ENCODE measurements at regions not wholly inside any gene's neighbourhood (a gene's known extent, or its start where the extent isn't known, plus 50 kb on each side); places are given as distances from the start of the nearest gene placed in this dataset.

DNA sequence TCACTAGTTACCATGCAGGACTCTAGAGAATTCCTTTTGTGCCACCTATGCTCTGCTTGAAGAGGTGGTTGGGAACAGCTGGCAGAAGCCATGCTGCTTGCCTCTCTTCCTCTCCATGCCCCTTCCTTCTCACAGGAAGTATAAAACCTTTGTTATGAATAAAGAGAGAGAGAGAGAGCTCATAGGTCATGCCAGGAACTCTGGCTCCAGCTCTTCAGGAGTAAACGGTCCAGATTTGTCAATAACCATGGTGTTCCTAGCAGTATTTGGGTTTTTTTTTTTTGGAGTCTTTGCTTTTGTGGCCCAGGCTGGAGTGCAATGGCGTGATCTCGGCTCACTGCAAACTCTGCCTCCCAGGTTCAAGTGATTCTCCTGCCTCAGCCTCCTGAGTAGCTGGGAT is 97.7 kb upstream of the SLC4A7 start:
- POLR2A ChIA-PET, result no interaction called here
- no peak for ATAC-seq
- H3K9ac ChIP-seq (ENCODE audit: insufficient read depth in 1 of 2, low read depth in 2 of 2, low read length in 2 of 2), result no peak overlapping the region
- in situ Hi-C loops (cut with MboI), result no loop called here
- WGBS (ENCODE audit: insufficient coverage, low coverage, missing lambda C conversion rate), result 11% methylated on average over 1 of the region's 3 CpGs
- H3K4me3 ChIP-seq, result no peak overlapping the region
- no peak overlapping the region for H3K27ac ChIP-seq (ENCODE audit: extremely low read depth, low read depth, low read length)
- no peak overlapping the region for H2AFZ ChIP-seq (ENCODE audit: low read depth, low read length)
- no TSS peak for BruUV-seq (replicated peaks)
- CTCF ChIA-PET (ENCODE audit: low intra/inter-chr PET ratio), result no interaction called here
- no peaks in the 10 kb centered on the region for H3K79me2 ChIP-seq (ENCODE audit: control insufficient read depth, insufficient read depth, low read length)
- no peaks in the 10 kb centered on the region for H3K36me3 ChIP-seq (ENCODE audit: control insufficient read depth, insufficient read depth, low read length)
- no peak overlapping the region for H3K4me2 ChIP-seq (ENCODE audit: insufficient read depth, low read length)
- no peaks in the 10 kb centered on the region for H3K27me3 ChIP-seq (ENCODE audit: control insufficient read depth in 2 of 2, insufficient read depth in 2 of 2, low read length in 2 of 2)
- no peaks in the 10 kb centered on the region for H4K20me1 ChIP-seq (replicated peaks; ENCODE audit: control insufficient read depth, insufficient read depth, low read length)
- H3K9me3 ChIP-seq (replicated peaks; ENCODE audit: control insufficient read depth, insufficient read depth, low read depth, low read length), result no peaks in the 10 kb centered on the region
- H3K9me1 ChIP-seq (ENCODE audit: control insufficient read depth, insufficient read depth, low read length), result no peaks in the 10 kb centered on the region
- H3K4me1 ChIP-seq (replicated peaks in 1 of 2; ENCODE audit: control insufficient read depth in 2 of 2, insufficient read depth in 2 of 2, low read length in 2 of 2), result no peaks in the 10 kb centered on the region
- intact Hi-C loops (cut with micrococcal nuclease), result no loop called here
- no peak for DNase-seq (ENCODE audit: extremely low read depth in 1 of 4, low spot score in 3 of 4)
- no peak for FAIRE-seq
- TF ChIP-seq ARHGAP35 (IDR thresholded peaks at IDR 0.05; ENCODE audit: partially characterized antibody), result no peak
- no peak for TF ChIP-seq CREBBP (IDR thresholded peaks at IDR 0.05; ENCODE audit: low read depth, low read length)
- no peak for TF ChIP-seq GTF3C2 (IDR thresholded peaks at IDR 0.05; ENCODE audit: borderline replicate concordance, extremely low read depth, insufficient read length)
- no peak for TF ChIP-seq WHSC1 (IDR thresholded peaks at IDR 0.05; ENCODE audit: low read length)
- no peak for TF ChIP-seq ARID4B (CRISPR knock-in tag; IDR thresholded peaks at IDR 0.05)
- no peak for TF ChIP-seq MAZ (CRISPR knock-in tag; conservative IDR thresholded peaks at IDR 0.05 in 1 of 2, IDR thresholded peaks at IDR 0.05 in 1 of 2)
- TF ChIP-seq FOXK2 (conservative IDR thresholded peaks at IDR 0.05 in 1 of 2, IDR thresholded peaks at IDR 0.05 in 1 of 2; ENCODE audit: low read depth in 2 of 2), result no peak
- TF ChIP-seq, protein P1, sequence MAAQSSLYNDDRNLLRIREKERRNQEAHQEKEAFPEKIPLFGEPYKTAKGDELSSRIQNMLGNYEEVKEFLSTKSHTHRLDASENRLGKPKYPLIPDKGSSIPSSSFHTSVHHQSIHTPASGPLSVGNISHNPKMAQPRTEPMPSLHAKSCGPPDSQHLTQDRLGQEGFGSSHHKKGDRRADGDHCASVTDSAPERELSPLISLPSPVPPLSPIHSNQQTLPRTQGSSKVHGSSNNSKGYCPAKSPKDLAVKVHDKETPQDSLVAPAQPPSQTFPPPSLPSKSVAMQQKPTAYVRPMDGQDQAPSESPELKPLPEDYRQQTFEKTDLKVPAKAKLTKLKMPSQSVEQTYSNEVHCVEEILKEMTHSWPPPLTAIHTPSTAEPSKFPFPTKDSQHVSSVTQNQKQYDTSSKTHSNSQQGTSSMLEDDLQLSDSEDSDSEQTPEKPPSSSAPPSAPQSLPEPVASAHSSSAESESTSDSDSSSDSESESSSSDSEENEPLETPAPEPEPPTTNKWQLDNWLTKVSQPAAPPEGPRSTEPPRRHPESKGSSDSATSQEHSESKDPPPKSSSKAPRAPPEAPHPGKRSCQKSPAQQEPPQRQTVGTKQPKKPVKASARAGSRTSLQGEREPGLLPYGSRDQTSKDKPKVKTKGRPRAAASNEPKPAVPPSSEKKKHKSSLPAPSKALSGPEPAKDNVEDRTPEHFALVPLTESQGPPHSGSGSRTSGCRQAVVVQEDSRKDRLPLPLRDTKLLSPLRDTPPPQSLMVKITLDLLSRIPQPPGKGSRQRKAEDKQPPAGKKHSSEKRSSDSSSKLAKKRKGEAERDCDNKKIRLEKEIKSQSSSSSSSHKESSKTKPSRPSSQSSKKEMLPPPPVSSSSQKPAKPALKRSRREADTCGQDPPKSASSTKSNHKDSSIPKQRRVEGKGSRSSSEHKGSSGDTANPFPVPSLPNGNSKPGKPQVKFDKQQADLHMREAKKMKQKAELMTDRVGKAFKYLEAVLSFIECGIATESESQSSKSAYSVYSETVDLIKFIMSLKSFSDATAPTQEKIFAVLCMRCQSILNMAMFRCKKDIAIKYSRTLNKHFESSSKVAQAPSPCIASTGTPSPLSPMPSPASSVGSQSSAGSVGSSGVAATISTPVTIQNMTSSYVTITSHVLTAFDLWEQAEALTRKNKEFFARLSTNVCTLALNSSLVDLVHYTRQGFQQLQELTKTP (IDR thresholded peaks at IDR 0.05; ENCODE audit: low read depth in 1 of 2, partially characterized antibody in 2 of 2), result no peak
- no peak for TF ChIP-seq MED1 (CRISPR knock-in tag; IDR thresholded peaks at IDR 0.05; ENCODE audit: borderline replicate concordance)
